ENCODE measurements at regions not wholly inside any gene's neighbourhood (a gene's known extent, or its start where the extent isn't known, plus 50 kb on each side); places are given as distances from the start of the nearest gene placed in this dataset.

DNA sequence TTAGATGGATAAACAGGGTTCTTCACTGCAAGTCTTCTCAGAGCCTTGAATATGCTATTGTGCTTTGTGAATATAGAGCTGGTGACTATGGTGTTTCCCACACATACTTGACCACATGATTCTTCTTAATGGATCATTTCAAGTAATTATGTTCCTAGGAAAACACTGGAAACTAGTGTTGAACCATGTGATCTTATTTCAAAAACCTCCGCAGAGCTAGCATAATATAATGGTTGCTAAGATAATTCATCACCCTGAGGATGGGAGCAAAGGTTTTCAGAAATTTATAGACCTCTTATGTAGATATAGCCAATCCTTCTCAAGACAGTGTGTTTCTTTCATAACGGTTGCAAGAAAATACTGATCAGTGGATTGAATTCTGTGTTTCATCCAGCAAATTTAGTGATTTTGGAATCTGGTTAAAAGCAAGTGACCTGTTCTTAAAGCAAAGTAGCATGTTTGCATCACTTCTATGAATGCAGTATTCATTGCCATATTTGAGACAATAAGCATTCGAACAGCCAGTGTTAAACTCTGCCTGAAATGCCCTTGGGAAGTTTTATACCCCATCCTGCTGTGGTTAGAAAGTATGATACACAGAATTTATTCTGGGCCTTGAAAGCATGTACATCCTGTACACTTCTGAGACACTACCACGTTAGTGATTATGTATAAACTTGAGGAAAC is 341.0 kb upstream of the E2F7 start:
- DNase-seq = no peak

DNA sequence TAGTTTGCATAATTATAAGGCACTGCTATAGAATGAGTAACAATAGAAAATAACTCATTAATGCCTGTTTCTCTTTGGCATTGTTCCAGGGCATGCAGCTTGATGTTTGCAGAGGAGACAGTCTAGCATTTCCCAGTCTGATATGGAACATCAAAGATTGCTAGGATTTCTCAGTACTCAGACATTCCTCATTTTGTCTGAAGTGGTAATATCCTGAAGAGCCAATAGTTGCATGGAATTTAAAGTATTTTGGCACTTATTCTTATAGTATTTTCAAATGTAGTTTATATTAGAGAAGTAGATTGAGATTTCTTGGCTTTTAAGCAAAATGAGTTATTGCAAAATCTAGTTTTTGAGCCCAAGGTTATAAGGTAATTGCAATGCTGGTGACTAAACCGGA is 337.3 kb upstream of the E2F7 start:
- peak in 2 of 3 donors; percentile 37 to 51 for DNase-seq

DNA sequence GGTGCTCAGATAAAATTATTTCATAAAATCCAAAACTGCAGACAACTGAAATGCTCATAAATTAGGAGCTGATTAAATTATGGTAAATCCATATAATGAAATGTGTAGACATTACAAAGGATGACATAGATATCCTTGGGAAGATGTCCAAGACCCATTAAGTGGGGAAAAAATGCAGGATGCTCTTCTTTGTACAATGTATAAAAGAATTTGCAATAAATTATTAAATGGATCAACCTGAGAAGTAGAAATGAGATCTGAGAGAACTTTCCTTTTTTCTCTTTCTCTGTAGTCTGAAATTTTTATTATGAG is 336.4 kb upstream of the E2F7 start:
- no peak for DNase-seq

DNA sequence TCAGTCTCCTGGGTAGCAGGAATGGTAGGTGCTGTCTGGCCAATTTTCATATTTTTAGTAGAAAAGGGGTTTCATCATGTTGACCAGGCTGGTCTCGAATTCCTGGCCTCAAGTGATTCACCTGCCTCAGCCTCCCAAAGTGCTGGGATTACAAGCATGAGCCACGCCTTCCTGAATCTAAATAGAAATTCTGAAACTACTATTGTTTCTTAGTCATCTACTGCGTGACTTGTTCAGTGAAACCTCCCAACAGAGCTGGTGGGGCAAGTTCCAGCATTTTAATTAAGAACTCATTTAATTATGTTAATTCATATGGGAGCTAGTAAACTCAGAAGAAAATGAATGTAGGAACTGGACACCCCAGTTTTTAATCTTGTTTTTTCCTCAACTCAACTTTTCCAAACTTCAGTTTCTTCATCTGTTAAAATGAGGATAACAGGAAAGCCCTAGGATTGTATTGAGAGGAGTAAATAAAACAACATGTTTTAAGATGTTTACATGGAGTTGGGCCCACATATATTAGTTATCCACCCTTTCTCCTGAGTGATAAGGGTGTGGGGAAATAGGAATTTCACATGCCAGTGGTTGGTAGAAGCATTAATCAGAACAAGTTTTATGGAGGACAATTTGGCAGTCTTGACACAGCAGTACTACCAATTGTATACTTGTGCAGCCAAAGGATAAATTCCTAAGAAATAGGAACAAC is 335.8 kb upstream of the E2F7 start:
- DNase-seq = peak in 1 of 3 donors; percentile 15

DNA sequence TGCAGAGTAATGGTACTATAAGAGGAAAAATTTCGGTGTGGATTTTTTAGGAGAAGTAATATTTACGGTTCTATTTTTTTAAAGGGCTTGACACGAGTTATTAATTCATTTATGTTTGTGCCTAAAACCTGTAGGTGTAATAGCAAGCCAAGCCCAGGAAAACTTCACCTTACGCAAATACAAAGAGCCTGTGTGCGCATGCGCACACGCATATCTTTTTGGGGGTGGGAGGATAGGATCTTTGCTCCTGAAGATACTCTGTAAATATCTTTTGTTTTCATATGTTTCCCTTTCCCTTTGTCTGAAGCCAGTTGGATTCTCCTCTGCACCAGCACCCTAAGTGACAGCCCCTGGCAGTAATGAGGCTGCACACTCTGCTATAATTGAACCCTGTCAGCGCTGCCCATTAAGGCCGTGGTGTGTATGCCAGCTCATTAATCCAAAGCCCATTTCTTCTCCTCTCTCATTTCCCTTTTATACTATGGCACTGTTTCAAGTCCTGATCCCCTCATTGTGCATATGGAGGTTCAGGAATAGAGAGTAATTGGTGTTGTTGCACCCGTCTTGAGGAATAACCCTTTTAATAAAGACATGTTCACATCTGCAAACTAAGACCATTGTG is 327.2 kb upstream of the E2F7 start:
- no peak for DNase-seq

DNA sequence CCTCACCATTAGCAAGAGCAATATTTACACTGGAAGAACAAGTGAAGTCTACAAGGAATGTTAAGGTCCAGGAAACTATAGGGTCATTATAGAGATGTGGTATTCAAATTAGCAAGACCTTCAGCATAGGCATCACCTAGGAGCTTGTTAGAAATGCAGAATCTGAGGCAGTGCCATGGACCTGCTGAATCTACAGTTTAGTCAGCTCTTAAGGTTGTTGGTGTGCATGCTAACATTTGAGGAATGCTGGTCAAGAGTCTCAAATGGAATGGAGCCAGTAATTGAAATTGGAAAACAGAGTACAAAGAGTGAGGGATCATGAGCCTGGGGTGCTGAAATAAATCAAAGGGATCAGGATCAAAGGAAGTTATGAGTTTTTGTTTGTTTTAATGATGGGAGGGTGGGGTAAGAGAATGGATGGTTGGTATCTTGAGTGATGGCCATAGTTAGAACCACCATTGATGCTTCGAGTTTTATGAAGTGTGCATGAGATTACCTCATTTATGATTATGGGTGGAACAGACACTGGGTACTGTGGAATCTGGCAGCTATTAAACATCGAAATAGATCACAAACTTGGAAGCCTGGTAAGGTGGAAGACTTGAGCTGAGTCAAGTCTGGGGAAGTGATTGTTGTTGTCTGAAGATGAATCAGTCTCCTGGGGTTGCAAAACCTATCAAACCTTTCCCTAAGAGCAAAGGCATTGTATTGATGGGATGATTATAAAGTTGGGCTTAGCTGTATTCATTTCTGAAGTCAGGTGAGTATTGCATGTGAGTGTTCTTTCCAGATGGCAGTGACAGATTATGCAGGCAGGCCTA is 323.3 kb upstream of the E2F7 start:
- DNase-seq = no peak

DNA sequence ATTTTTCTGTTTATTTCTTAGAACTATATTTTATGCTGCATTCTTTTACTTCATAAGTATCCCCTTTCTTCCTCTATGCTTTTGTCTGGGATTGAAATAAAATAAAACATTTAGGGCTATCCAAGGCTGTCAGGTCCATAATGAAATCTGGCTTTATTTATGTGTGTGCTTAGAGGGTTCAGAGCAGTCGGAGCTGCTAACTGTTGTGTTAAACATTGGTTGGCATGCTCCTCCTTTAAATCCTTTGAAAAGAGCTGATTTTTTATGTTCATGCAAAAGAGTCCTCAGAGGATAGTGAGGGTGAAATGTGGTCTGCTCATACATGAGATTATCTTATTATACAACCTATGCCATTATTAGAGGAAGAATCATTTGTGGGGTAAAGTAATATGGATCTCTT is 322.3 kb upstream of the E2F7 start:
- no peak for DNase-seq

DNA sequence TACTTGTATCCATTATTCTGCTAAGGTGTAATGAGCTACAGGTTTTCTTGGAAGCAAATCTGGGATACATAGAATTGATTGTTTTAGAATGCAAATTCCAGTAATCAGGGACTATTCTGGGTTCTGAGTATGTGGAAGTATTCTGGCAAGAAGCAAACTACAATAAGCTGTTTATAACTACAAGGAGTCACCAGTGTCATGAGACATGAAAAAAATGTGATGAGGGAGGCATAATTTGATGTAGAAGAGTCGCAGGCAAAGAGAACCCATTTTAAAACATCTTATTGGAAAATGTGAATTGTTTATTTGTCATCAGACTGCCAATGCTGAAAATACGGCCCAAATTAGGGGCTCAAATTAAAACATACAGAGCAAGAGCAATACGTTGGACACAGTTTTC is 321.8 kb upstream of the E2F7 start:
- DNase-seq = no peak

DNA sequence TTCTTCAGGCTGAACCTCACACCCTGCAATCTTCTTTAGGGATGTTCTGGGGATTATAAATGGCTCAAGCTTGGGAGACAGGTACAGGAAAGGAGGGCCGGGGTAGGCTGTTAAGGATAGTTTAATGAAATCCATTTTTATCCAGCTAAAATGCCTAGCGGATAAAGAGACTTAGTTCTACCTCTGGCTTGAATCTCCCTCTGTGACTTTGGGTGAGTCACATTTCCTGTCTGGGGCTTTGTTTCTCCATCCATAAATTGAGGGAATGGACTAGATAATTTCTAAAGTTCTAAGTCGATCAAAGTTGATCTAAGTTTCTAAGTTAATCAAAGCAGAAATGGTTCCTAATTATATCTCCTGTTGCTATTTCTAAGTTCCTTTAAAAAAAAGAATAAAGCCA is 319.6 kb upstream of the E2F7 start:
- DNase-seq = no peak

DNA sequence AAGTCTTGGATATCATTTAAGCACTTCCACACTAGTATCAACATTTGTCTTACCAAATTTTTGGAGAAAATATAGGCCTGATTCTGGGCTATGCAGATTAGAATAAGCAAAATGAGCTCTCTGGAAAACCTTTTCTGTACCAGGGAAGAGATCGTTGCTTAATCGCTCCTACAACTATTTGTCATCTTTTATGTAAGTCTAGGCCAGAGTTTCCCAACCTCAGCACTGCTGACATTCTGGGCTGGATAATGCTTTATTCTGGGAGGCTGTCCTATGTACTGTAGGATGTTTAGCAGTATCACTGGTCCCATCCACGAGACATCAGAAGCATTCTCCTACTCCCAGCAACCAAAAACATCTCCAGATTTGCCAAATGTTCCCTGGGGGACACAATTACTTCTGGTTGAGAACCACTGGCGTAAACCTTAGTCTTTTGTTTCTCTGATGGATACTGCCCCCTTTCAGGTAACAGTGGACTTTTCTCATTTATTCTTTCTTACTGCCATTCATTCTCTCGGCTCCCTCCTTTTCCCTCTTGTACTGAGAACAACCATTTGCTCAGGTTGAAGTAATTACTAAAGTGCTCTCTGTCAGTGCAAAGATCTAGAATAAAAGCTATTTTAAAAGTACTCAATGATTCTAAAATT is 316.9 kb upstream of the E2F7 start:
- no peak for DNase-seq

DNA sequence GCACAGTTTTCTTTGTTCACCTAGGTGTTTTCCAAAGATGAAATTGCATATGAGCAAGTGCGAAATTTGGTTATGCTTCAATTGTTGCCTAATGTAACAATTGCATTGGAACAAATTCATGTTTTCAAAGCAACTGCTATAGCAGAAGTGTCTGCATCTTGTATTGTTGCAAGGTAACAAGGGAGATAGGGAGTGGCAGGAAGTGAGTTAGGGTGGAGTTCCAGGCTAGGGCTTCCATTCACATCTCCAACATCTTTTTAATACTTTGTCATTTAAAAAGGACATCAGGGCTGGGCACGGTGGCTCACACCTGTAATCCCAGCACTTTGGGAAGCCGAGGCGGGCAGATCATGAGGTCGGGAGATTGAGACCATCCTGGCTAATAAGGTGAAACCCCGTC is 312.3 kb upstream of the E2F7 start:
- no peak for DNase-seq

DNA sequence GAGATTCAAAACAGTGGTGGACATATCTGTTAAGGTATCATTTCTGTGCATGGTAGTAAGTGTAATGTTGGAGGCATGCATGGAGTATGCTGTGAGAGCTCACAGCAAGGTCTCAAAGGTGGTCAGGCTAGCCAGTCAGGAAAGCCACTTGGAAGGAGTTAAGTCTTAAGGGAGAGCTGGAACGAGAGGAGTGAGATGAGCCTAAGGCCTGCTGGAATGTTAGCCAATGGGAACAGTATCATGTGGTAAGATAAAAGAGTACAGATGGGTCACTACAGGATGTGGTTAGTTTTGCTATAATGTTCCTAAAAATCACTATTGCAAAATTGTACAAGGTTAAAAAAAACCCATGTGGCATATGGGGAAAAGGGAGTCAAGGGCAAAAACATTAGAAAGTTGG is 311.7 kb upstream of the E2F7 start:
- peak in 1 of 3 donors; percentile 14 for DNase-seq

DNA sequence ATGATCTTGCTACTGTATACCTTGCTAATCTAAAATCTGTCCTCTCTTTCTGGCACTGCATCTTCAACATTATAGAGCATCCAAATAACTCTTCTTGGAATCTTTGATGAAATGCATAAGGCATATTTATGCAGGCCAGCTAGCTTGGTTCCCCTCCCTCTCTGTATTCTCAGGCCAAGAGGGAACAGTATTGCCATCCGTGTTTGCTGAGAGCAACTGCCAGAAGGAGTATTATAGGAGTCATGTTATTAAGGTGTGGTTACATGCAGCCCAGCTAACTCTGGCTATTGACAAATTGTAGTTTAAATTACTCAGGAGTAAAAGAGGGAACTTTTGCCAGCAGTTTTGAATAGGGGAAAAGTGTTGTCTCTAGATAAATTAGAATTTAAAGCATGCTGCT is 309.3 kb upstream of the E2F7 start:
- DNase-seq = no peak

DNA sequence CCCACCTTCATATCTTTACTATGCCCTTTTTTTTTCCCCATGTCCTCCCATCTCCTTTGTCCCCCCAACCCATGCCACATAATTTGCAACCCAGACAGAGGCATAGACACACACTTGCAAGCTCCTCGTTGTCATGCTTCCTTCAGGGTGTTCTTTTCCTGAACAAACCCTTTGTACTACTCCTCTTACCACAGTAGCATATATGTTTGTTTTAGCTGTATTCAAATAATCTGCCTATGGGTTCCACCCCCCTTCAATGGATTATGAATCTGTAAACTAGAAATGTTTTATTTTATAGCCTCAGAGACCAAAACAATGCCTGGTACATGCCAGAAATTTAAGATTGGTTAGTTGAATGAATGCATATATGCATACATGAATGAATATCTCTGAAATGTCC is 307.1 kb upstream of the E2F7 start:
- no peak for DNase-seq

DNA sequence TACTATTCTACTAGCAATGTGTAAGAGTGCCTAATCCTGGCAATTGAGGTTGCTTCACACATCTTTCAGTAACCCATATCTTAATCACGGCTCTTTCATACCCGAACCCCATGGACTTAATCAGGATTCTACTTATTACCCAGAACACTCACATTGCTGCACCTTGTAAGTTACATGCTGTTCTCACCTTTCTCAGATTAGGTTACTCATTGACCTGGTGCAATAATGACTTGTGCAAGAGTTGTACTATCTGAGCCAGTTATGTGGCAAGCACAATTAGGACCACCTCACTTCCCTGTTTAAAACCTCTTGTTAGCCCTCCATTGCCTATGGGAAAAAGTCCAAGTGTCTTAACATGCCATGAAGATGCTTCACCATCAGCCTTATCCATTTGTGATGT is 306.7 kb upstream of the E2F7 start:
- no peak for DNase-seq

DNA sequence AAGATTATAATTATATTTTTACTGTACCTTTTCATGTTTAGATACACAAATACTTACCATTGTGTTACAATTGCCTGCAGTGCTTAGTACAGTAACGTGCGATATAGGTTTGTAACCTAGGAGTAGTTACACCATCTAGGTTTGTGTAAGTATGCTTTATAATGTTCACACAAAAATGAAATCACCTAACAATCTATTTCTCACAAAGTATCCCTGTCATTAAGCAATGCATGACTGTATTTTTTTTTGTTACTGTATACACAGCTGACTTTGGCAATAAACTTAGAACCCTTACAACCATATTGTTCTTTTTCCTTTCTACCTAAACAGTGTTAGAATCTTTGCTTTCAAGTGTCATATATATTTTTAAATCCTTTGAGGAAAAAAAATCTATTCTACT is 303.0 kb upstream of the E2F7 start:
- no peak for DNase-seq

DNA sequence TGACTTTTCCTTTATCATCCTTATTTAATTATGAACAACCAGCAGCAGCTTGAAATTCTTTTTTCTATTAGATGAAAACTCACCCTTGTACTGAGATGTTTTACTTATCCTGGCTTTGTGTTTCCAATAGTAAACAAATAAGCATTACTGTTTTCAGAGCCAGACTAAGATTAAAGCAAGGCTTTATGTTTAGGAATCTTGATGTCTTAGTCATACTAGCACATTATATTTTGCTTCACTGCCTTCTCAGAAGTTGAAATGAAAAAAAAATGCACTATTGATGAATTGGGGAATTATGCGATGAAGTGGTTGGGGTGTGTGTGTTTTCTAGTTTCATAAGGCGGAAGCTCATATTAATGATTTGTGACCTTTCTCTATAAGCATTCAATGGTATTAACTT is 301.2 kb upstream of the E2F7 start:
- no peak for DNase-seq

DNA sequence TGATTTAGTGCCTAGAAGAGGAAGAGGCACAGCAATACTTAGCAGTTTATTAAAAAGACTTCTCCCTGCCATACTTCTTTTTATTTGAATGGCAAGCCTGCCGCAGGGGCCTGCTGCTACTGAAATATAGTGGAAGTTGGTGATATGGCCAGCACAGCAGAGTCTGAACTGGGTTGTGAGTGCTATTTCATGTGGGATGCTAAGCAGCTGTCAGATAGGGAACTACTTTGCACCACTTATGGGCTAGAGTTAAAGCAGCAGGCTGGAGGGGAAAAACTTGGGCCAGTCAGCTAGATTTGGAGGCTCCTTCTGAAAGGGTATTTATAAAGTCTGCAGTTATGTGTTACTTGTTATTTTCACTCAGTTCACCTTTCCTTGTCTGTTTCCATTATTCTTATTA is 299.0 kb upstream of the E2F7 start:
- DNase-seq = no peak

DNA sequence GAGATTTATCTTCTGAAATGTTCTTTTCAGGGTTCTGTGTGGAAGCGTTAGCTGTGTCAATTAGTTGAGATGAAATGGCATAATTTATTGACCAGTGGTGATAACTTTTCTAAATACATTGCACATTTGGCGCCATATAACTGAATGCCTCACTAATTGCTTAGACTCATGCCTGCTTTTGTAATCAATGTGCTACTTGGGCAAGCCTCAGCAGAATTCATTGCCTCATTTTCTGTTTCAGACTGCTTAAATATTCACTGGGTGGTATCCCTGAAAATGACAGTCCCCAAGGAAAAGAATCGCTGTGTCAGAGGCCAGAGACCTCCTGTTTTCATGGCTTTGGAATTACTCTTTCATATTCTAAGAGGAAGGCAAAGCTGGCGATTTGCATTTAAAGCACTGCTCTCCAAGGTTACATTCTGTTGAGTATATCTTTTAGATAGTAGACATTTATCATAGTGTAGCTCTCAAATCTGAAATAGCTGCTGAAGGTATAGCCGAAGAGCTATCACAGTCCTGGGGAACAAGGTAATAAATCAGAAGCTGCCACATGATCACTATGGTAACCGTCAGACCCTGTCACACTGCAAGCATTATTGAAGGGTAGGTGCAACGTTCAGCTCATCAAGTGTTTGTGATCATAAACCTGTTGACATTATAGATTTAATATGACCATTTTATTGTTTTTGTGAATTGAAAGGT is 297.3 kb upstream of the E2F7 start:
- no peak for DNase-seq

DNA sequence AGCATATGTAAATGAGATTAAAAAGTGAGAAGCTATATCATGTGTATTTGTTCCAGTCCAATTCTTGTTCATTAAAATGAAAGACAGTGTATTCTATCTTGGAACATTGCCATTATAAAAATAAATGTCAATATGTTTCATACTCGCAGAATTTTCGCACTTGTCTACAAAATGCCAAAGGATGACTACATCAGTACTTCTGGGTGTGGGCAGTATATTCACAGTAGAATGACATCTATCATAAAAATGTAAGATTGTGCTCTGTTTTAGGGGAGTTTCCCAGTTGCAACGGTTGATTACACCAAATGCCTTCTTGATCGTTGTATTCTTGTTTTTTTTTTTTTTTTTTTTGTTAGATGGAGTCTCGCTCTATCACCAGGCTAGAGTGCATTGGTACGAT is 292.3 kb upstream of the E2F7 start:
- DNase-seq = no peak

DNA sequence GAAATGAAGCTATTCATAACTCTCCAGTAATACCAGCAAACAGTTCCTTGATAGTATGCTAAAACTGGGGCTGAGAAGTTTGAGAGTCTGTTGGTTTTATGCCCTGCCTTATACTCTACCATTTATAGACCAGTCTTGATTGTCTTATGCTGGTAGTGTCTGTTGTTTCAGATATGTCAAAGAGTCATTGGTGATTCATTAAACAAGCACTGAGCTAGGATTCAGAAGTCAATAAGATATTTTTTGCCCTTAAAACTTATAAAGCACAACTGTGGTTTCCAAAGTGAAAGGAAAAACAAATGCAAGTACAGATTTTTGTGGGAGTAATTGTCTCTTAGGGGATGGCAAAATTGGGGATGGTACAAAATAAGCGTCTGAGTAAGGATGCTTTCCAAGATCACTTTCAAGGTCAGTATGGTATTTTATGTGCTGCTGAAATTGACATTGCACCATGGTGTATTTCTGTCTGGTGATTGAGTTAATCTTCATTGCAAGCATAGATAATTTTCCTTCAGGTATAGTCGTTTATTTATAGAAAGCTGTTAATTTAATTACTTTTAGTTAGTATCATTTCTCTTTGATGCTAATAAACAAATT is 289.5 kb upstream of the E2F7 start:
- DNase-seq = no peak
